Kasumi-1 (cell line): ENCODE measurements at regions not wholly inside any gene's neighbourhood (a gene's known extent, or its start where the extent isn't known, plus 50 kb on each side); places are given as distances from the start of the nearest gene placed in this dataset.
"Not testable (repeated sequence)": the region's sequence is repeated elsewhere in the genome, so short reads cannot be mapped to it uniquely, and the experiment has no call there.

Source experiments
- DNase-seq, 2 experiments: peaks; one replicate each; lab custom pipeline; 2025; lab: John Stamatoyannopoulos, UW

DNA sequence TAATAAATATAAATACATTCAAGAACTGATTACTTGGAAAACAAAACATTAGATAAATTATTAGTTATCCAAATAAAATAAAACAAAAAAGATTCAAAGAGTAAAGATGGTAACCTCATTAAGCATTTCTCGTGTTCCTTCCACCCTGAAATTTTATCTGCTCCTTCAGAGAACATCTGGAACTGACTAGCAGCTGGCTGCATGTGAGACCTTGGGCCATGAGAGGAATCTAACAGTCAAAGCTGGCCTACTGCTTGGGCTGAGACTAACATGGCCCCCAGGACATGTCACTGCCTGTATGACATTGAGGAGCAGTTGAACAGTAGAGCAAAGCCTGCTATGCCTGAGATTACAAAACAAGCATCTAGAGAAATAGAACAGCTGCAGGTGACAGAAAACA, 208.5 kb upstream of the ZSWIM2 start:
- DNase-seq = no peak

DNA sequence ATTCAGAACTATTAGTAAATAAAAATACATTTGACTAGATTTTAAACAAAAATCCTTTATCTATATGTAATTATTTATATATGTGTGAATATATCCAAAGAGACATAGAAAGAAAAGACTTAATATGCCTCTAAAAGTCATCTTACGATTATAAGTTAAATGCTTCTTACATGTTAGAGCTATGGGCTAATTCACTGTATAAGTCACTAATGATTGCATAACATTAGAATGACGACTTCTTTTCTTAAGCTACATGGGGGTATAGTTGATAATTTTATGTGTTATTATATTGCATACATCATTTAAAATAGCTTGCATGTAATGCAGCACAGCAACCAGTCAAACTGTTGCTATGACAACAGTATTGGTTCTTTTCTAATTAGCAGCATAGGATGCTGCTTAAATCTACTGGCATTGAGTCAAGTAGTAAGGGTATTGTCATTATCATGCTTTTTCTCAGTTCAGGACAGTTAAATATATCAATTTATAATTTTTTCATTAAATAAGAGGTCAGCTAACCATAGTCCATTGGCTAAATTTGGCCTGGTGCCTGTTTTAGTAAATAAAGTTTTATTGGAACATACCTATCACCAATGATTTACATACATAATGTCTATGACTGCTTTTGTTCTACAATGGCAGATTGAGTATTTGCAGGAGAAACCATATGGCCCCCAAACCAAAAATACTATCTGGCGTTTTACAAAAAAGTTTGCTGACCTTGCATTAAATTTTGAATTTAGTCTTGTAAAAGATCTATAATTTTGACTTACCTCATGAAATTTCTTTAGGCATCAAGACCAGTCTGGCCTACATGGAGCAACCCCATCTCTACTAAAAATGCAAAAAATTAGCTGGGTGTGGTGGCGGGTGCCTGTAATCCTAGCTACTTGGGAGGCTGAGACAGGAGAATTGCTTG, 207.7 kb upstream of the ZSWIM2 start:
- DNase-seq = no peak

DNA sequence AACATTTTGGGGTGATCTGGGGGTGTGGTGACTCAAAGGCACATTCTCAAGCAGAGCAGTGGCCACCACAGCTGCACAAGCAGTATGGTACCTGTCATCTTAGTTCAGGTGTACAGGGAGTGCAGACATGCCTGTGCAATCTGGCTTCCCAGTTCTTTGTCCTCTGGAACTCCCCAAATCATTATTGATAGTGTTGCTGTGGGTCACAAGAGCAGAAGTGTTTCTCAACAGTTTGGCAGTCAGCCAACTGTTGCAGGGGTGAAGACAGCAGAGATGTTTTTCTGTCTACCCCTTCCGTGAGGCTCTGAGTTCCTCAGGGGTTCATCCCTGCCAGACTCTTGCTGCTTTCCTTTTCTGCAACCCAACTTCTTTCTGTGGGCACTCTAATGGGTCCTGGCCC, 206.5 kb upstream of the ZSWIM2 start:
- DNase-seq = peak; percentile 27 to 39

- DNase-seq = no peak
Observed at GRCh38 chr2:187054501-187055319, 205.7 kb upstream of the ZSWIM2 start.

DNA sequence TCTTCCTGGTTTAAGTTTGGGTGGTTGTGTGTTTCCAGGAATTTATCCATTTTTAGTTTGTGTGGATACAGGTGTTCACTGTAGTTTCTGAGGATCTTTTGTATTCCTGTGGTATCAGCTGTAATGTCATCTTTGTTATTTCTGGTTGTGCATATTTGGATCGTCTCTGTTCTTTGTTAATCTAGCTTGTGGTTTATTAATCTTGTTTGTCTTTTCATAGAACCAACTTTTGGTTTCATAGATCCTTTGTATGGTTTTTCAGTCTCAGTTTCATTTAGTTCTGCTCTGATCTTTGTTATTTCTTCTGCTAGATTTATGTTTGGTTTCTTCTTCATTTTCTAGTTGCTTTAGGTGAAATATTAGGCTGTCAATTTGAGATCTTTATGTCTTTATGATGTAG, 202.4 kb upstream of the ZSWIM2 start:
- DNase-seq = no peak

- DNase-seq = no peak
Observed at GRCh38 chr2:187050409-187050998, 201.5 kb upstream of the ZSWIM2 start.

- no peak for DNase-seq
Observed at GRCh38 chr2:187037310-187037709, 188.3 kb upstream of the ZSWIM2 start.

DNA sequence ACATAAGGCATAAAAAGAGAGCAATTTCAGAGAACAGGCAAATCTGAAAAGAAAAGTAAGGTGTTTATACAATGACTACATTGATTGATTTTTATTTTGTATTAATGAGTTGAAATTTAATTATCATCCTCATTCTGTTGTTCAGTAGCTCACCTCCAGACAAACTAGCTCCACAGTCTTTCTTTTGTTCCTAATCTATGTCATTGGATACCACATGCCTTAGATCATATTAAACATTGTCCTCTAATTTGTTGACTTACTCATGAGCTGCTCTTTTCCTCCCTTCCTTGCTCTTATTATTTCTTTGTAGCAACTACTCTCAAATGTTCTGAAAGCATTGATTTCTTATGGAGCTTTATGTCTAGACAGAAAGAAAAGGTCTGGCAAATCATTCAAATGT, 185.5 kb upstream of the ZSWIM2 start:
- DNase-seq = no peak

GRCh38 chr2:187024739-187025138, 175.8 kb upstream of the ZSWIM2 start:
- no peak for DNase-seq

- not testable (repeated sequence) for DNase-seq
Observed at GRCh38 chr2:187023996-187024395, 175.0 kb upstream of the ZSWIM2 start.

DNA sequence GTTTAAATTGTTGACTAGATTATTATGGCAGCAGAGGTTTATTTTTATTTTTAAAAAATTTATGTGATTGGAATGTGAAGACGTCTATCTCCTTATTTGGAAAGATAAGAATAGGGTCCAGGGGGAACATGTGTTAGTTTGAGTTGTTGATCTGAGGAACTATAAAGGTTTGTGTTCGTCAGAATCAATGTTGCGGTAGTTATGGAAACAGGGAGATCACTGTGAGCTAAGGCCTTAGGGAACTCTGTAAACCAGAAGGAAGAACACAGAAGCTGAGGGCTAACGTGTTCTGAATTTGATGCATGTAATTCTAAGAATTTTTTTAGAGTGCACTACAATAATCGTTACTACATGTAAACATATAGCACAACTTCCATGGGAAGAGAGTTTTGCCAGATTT, 168.5 kb upstream of the ZSWIM2 start:
- no peak for DNase-seq

DNA sequence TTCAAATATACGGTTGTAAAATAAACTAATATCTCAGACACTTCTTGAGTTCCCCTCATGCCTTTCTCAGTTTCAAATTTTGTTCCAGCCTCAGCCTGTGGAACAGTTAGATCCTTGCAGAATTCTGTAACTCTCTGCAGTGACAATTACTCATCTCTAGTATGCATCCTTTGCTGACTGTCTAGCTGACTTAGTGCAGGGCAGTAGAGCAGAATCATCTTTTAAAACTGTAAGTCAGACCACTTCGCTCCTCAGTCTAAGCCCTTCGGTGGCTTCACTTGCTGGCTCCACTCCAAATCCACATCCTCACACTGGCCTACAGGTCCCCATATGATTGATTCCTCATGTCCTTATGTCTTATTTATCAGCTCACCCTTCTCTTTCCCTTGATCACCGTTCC, 164.1 kb upstream of the ZSWIM2 start:
- no peak for DNase-seq

DNA sequence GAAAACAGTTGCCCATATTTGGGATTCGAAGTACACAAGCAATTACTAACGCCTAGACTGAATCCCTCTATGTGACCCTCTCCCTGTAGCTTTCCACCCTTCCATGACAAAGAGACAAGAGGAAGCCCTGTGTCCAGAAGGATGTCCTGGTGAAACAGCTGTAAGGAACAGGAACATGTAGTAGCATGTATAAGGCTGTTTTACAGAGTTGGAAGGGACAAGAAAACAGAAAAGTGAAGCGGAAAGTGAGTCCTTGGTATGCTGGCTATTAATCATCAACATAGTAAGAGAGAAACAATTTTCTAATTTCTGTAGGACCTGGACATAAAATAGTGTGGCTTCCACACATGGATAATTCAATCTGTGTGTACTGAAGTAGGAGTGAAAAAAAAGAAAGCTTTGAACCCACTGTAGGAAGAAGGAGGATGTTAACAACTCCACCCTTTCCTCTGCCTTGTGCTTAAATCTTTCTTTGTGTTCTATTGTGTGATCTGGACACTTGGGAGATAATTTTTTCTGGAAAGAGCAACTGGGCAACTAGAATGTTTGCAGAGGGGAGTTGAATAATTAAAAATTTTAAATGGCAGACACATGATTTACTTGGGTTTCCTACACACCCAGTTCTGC, 162.3 kb upstream of the ZSWIM2 start:
- DNase-seq = no peak

GRCh38 chr2:187009483-187010239, 160.7 kb upstream of the ZSWIM2 start:
- no peak for DNase-seq

- no peak for DNase-seq
Observed at GRCh38 chr2:187008111-187008510, 159.1 kb upstream of the ZSWIM2 start.

DNA sequence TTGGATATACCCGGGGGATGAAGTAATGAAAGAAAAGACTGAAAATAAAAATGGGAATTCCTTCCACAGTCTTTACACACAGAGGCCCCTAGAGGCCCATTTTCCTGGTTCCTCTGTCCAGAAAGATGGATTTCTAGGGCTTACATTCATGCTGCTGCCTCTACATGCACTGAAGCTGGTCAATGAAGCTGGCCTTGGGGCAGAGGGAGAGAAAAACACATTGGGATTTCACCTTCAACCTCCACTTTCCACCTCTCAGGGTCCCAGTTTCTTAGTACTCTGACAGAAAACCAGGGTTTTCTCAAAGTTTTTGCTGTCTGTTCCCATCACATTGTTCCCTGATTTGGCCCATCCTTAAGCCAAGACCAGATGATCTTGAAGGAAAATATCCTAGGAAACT, 154.6 kb upstream of the ZSWIM2 start:
- DNase-seq = no peak

GRCh38 chr2:187003038-187003554, 154.1 kb upstream of the ZSWIM2 start:
- no peak for DNase-seq

GRCh38 chr2:187002242-187002641, 153.3 kb upstream of the ZSWIM2 start:
- DNase-seq = no peak

DNA sequence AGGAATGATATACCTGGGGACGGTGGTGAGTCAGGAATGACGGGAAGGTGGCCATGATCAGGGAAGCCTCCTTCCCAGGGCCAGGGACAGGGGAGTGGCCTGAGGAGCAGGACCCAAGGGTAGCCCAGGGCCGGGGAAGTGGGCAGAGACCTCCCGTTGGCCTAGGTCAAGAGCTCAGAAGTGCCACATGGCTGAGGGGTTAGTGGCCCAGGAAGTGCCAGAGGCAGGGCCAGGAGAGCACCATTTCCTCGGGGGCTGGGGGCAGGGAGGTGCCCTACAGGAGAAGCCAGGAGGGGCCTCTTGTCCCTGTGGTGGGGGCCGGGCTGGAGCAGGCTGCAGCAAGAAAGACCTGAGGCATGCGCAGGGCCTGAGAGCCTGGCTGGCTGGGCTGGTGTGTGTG, 152.3 kb upstream of the ZSWIM2 start:
- no peak for DNase-seq

DNA sequence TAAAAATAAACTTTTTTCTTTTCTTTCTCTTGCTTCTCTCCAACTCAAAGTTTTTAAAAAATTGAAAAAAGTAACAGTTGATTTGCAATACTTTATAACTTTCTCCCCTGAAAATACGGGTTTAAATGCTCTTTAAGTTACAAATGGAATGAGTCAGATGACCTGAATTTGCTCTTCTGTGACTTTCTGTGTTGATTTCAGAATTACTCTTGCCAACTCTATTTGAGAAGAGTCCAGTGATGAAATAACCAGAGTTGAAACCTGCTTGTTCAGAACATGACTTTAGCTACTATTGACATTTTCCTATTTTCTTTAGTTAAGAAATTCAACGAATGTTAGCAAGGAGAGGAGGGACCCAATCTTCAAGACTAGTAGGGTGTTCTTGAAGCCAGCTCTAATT, 146.1 kb upstream of the ZSWIM2 start:
- no peak for DNase-seq

GRCh38 chr2:186992597-186992996, 143.6 kb upstream of the ZSWIM2 start:
- DNase-seq = no peak
